ENCODE measurements at regions not wholly inside any gene's neighbourhood (a gene's known extent, or its start where the extent isn't known, plus 50 kb on each side); places are given as distances from the start of the nearest gene placed in this dataset.
A peak's percentile ranks its signal among the peaks of the same experiment; 100 is the strongest.

GRCh38 chr2:52934323-52934898 is 833.2 kb upstream of the CHAC2 start:
- WGBS (ENCODE audit: insufficient coverage, low lambda C conversion rate): 44% methylated on average over 1 of the region's 3 CpGs
- Histone ChIP-seq H3K36me3 (ENCODE audit: control insufficient read depth, insufficient read depth, low read length) (no peaks in the 10 kb centered on the region), H3K9me3 (ENCODE audit: control insufficient read depth, low read depth, low read length) (peaks cover 3% of the 10 kb centered on the region)

GRCh38 chr2:52933878-52934277 is 833.7 kb upstream of the CHAC2 start:
- Histone ChIP-seq H3K36me3 (ENCODE audit: control insufficient read depth, insufficient read depth, low read length) (no peaks in the 10 kb centered on the region), H3K27me3 (ENCODE audit: control insufficient read depth, insufficient read depth, low read length) (no peaks in the 10 kb centered on the region), H3K4me1 (ENCODE audit: control insufficient read depth, insufficient read depth, low read length) (no peaks in the 10 kb centered on the region), H3K9me3 (ENCODE audit: control insufficient read depth, low read depth, low read length) (peaks cover 4% of the 10 kb centered on the region), H3K4me3 (ENCODE audit: low read length) (no peak overlapping the region), H3K27ac (ENCODE audit: low read length) (peak overlapping the region; percentile 39)
- no peak for DNase-seq
- WGBS (ENCODE audit: insufficient coverage, low lambda C conversion rate): 65% methylated on average over 2 of the region's 2 CpGs

More at GRCh38 chr2:52934323-52934898, 833.2 kb upstream of the CHAC2 start:
- H3K4me1 ChIP-seq (ENCODE audit: control insufficient read depth, insufficient read depth, low read length): no peaks in the 10 kb centered on the region
- H3K27me3 ChIP-seq (ENCODE audit: control insufficient read depth, insufficient read depth, low read length): no peaks in the 10 kb centered on the region
- no peak overlapping the region for H3K4me3 ChIP-seq (ENCODE audit: low read length)
- peak overlapping the region; percentile 61 for H3K27ac ChIP-seq (ENCODE audit: low read length)
- peak; percentile 21 to 61 for DNase-seq

GRCh38 chr2:52931660-52932059 is 835.9 kb upstream of the CHAC2 start:
- no peak overlapping the region for H3K27ac ChIP-seq (ENCODE audit: low read length)
- H3K27me3 ChIP-seq (ENCODE audit: control insufficient read depth, insufficient read depth, low read length): no peaks in the 10 kb centered on the region
- DNase-seq: no peak
- no CpG with 5 or more reads among the region's 1 CpG for WGBS (ENCODE audit: insufficient coverage, low lambda C conversion rate)
- H3K9me3 ChIP-seq (ENCODE audit: control insufficient read depth, low read depth, low read length): peaks cover 4% of the 10 kb centered on the region
- H3K36me3 ChIP-seq (ENCODE audit: control insufficient read depth, insufficient read depth, low read length): no peaks in the 10 kb centered on the region
- H3K4me1 ChIP-seq (ENCODE audit: control insufficient read depth, insufficient read depth, low read length): no peaks in the 10 kb centered on the region
- H3K4me3 ChIP-seq (ENCODE audit: low read length): no peak overlapping the region

GRCh38 chr2:52929412-52929811 is 838.2 kb upstream of the CHAC2 start:
- H3K27ac ChIP-seq (ENCODE audit: low read length): no peak overlapping the region
- DNase-seq: no peak
- WGBS (ENCODE audit: insufficient coverage, low lambda C conversion rate): no CpG with 5 or more reads among the region's 4 CpGs
- no peaks in the 10 kb centered on the region for H3K36me3 ChIP-seq (ENCODE audit: control insufficient read depth, insufficient read depth, low read length)
- no peaks in the 10 kb centered on the region for H3K4me1 ChIP-seq (ENCODE audit: control insufficient read depth, insufficient read depth, low read length)
- no peaks in the 10 kb centered on the region for H3K27me3 ChIP-seq (ENCODE audit: control insufficient read depth, insufficient read depth, low read length)
- H3K9me3 ChIP-seq (ENCODE audit: control insufficient read depth, low read depth, low read length): peaks cover 4% of the 10 kb centered on the region
- no peak overlapping the region for H3K4me3 ChIP-seq (ENCODE audit: low read length)

- no CpG with 5 or more reads among the region's 4 CpGs for WGBS (ENCODE audit: insufficient coverage, low lambda C conversion rate)
- Histone ChIP-seq H3K27ac (ENCODE audit: low read length) (peak overlapping the region; percentile 51), H3K9me3 (ENCODE audit: control insufficient read depth, low read depth, low read length) (no peaks in the 10 kb centered on the region), H3K27me3 (ENCODE audit: control insufficient read depth, insufficient read depth, low read length) (no peaks in the 10 kb centered on the region), H3K4me3 (ENCODE audit: low read length) (no peak overlapping the region), H3K36me3 (ENCODE audit: control insufficient read depth, insufficient read depth, low read length) (no peaks in the 10 kb centered on the region), H3K4me1 (ENCODE audit: control insufficient read depth, insufficient read depth, low read length) (peaks cover 7% of the 10 kb centered on the region)
- DNase-seq: peak; percentile 28 to 70
Observed at GRCh38 chr2:52919673-52920072, 847.9 kb upstream of the CHAC2 start.

- Histone ChIP-seq H3K27ac (ENCODE audit: low read length) (no peak overlapping the region), H3K9me3 (ENCODE audit: control insufficient read depth, low read depth, low read length) (no peaks in the 10 kb centered on the region), H3K4me1 (ENCODE audit: control insufficient read depth, insufficient read depth, low read length) (peaks cover 7% of the 10 kb centered on the region), H3K27me3 (ENCODE audit: control insufficient read depth, insufficient read depth, low read length) (no peaks in the 10 kb centered on the region), H3K36me3 (ENCODE audit: control insufficient read depth, insufficient read depth, low read length) (no peaks in the 10 kb centered on the region), H3K4me3 (ENCODE audit: low read length) (no peak overlapping the region)
- WGBS (ENCODE audit: insufficient coverage, low lambda C conversion rate): no CpG with 5 or more reads among the region's 1 CpG
- no peak for DNase-seq
Observed at GRCh38 chr2:52918551-52918950, 849.1 kb upstream of the CHAC2 start.

- Histone ChIP-seq H3K9me3 (ENCODE audit: control insufficient read depth, low read depth, low read length) (no peaks in the 10 kb centered on the region), H3K4me3 (ENCODE audit: low read length) (no peak overlapping the region), H3K27ac (ENCODE audit: low read length) (no peak overlapping the region), H3K27me3 (ENCODE audit: control insufficient read depth, insufficient read depth, low read length) (no peaks in the 10 kb centered on the region), H3K36me3 (ENCODE audit: control insufficient read depth, insufficient read depth, low read length) (no peaks in the 10 kb centered on the region), H3K4me1 (ENCODE audit: control insufficient read depth, insufficient read depth, low read length) (peaks cover 7% of the 10 kb centered on the region)
- peak; percentile 5 to 23 for DNase-seq
- 80% methylated on average over 3 of the region's 3 CpGs for WGBS (ENCODE audit: insufficient coverage, low lambda C conversion rate)
Observed at GRCh38 chr2:52916981-52917380, 850.6 kb upstream of the CHAC2 start.

- WGBS (ENCODE audit: insufficient coverage, low lambda C conversion rate): no CpG with 5 or more reads among the region's 1 CpG
- DNase-seq: peak in 1 of 2 donors; percentile 31
- no peaks in the 10 kb centered on the region for H3K4me1 ChIP-seq (ENCODE audit: control insufficient read depth, insufficient read depth, low read length)
- no peaks in the 10 kb centered on the region for H3K9me3 ChIP-seq (ENCODE audit: control insufficient read depth, low read depth, low read length)
- H3K36me3 ChIP-seq (ENCODE audit: control insufficient read depth, insufficient read depth, low read length): no peaks in the 10 kb centered on the region
- no peak overlapping the region for H3K4me3 ChIP-seq (ENCODE audit: low read length)
- H3K27ac ChIP-seq (ENCODE audit: low read length): no peak overlapping the region
- no peaks in the 10 kb centered on the region for H3K27me3 ChIP-seq (ENCODE audit: control insufficient read depth, insufficient read depth, low read length)
Observed at GRCh38 chr2:52904355-52904891, 863.2 kb upstream of the CHAC2 start.

GRCh38 chr2:52897511-52898044 is 870.0 kb upstream of the CHAC2 start:
- Histone ChIP-seq H3K36me3 (ENCODE audit: control insufficient read depth, insufficient read depth, low read length) (no peaks in the 10 kb centered on the region), H3K9me3 (ENCODE audit: control insufficient read depth, low read depth, low read length) (peaks cover 9% of the 10 kb centered on the region), H3K27ac (ENCODE audit: low read length) (no peak overlapping the region), H3K4me1 (ENCODE audit: control insufficient read depth, insufficient read depth, low read length) (no peaks in the 10 kb centered on the region), H3K4me3 (ENCODE audit: low read length) (no peak overlapping the region), H3K27me3 (ENCODE audit: control insufficient read depth, insufficient read depth, low read length) (no peaks in the 10 kb centered on the region)
- 86% methylated on average over 1 of the region's 2 CpGs for WGBS (ENCODE audit: insufficient coverage, low lambda C conversion rate)
- no peak for DNase-seq

GRCh38 chr2:52895726-52896340 is 871.8 kb upstream of the CHAC2 start:
- DNase-seq: no peak
- Histone ChIP-seq H3K27ac (ENCODE audit: low read length) (no peak overlapping the region), H3K36me3 (ENCODE audit: control insufficient read depth, insufficient read depth, low read length) (no peaks in the 10 kb centered on the region), H3K9me3 (ENCODE audit: control insufficient read depth, low read depth, low read length) (peaks cover 9% of the 10 kb centered on the region), H3K4me1 (ENCODE audit: control insufficient read depth, insufficient read depth, low read length) (no peaks in the 10 kb centered on the region), H3K4me3 (ENCODE audit: low read length) (no peak overlapping the region), H3K27me3 (ENCODE audit: control insufficient read depth, insufficient read depth, low read length) (no peaks in the 10 kb centered on the region)
- 86% methylated on average over 1 of the region's 4 CpGs for WGBS (ENCODE audit: insufficient coverage, low lambda C conversion rate)

Measured in large intestine (tissue), 3 donors.